AG04449 (cell line): ENCODE measurements at regions not wholly inside any gene's neighbourhood (a gene's known extent, or its start where the extent isn't known, plus 50 kb on each side); places are given as distances from the start of the nearest gene placed in this dataset.

Experiments
- CTCF ChIA-PET: fragments of 350-600 bp; formaldehyde crosslinking; extraction: SDS; loops from one replicate; lab custom pipeline; 2021; ENCODE audit warnings: antibody characterized with exemption; lab: Yijun Ruan, JAX
- POLR2A ChIA-PET: fragments of 400-600, 350-600 bp; formaldehyde crosslinking; extraction: SDS; loops from one replicate; lab custom pipeline; 2020; ENCODE audit warnings: antibody characterized with exemption, inconsistent platforms; lab: Yijun Ruan, JAX
- DNase-seq: peaks from one replicate; pipeline ENCODE4 v3.0.0-alpha.2; 2010; ENCODE audit warnings: low read depth, low spot score
- H3K4me3 ChIP-seq: 2 replicates; pipeline ENCODE4 v1.5.1; 2011; ENCODE audit warnings: low read depth, mild to moderate bottlenecking, control low read depth, low read length
- CTCF ChIP-seq: IDR thresholded peaks from one replicate; pipeline ENCODE4 v1.5.1; 2011; ENCODE audit warnings: mild to moderate bottlenecking, moderate library complexity, low read length, control low read depth, inconsistent platforms; ENCODE audit not compliant: insufficient read depth; ENCODE audit errors: missing control alignments

DNA sequence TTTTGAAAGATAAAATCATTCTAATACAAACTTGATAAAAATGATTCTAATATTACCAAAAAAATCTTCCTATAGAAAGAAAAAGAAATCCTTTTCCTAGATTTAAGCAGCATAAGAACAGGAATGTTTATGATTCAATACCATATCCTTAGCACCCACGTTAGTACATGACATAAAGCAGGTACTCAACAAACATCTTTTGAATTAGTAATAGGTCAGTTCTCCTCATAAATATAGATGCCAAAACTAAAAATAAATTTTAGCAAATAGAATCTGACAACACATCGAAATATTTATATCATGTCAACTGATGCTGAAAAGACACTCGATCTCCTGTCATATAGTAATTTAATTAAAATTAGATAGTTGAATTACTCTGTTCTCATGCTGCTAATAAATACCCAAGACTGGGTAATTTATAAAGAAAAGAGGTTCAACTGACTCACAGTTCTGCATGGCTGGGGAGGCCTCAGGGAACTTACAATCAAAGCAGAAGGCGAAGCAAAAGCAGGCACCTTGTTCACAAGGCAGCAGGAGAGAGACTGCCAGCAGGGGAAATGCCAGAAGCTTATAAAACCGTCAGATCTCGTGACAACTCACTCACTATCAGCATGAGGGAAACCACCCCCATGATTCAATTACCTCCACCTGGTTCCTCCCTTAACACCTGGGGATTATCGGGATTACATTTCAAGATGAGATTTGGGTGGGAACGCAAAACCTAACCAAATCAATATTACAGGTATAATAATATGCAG is 191.8 kb downstream of the HTR7 start:
- H3K4me3 ChIP-seq, result no peak overlapping the region
- ChIA-PET CTCF (no interaction called here), POLR2A (no interaction called here)
- TF ChIP-seq CTCF, result no peak
- no peak for DNase-seq

DNA sequence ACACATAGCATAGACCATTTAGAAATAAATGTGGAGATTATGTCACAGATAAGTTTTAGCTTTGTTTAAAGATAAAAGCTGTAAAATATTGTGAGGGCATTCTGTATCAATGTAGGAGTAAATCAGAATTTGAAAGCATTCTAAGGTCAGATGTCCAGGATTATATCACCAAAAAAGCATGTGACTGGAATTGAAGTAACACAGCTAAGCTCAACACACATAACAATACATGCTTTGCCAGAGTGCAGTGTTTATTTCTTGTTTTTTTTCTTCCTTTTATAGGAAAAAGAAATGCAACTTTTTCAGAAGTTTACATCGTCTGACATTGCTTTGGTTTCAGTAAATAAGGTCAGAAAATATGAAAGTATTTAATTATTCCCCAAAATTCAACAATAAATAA is 183.4 kb downstream of the HTR7 start:
- H3K4me3 ChIP-seq, result no peak overlapping the region
- CTCF ChIA-PET, result no interaction called here
- POLR2A ChIA-PET, result no interaction called here
- no peak for TF ChIP-seq CTCF
- no peak for DNase-seq

DNA sequence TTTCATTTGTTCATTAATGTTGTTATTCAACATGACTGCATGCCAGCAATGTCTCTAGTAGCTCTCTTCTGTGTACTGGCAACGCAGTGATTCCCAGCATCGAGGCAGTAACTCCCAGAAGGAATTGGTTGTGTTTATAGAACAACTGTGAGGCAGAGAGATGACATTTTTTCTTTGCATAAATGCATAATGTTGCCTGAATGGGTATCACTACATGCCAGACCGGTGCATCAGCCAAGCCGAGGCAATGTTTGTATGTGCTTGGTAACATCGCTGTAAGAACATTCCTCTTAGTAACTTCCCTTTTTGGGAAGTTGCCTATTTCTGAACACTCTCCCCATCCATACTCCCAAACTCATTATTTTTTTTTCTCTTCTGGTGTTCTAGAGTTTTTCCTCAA is 182.9 kb downstream of the HTR7 start:
- ChIA-PET POLR2A (no interaction called here), CTCF (no interaction called here)
- peak; percentile 64 for DNase-seq
- no peak overlapping the region for H3K4me3 ChIP-seq
- TF ChIP-seq CTCF, result no peak

- POLR2A ChIA-PET, result no interaction called here
- H3K4me3 ChIP-seq, result no peak overlapping the region
- no peak for TF ChIP-seq CTCF
- DNase-seq, result peak; percentile 3
- CTCF ChIA-PET, result no interaction called here
These were observed 182.2 kb downstream of the HTR7 start for GRCh38 chr10:90675621-90676020.
